PC-9 (cell line): ENCODE measurements at regions not wholly inside any gene's neighbourhood (a gene's known extent, or its start where the extent isn't known, plus 50 kb on each side); places are given as distances from the start of the nearest gene placed in this dataset.

Experiments
- BruUV-seq: library from RNA; stranded (reverse); fragments of 400-500 nt; replicated peaks from 2 replicates; lab custom pipeline; 2021; lab: Mats Ljungman, UMichigan
- CTCF ChIA-PET: fragments of 300-600 bp; sonication (Branson Sonifier 250); formaldehyde crosslinking; loops from one replicate; lab custom pipeline; 2022; ENCODE audit warnings: antibody characterized with exemption; lab: Charles Lee
- POLR2A ChIA-PET: fragments of 300-600 bp; sonication (Branson Sonifier 250); formaldehyde crosslinking; loops from one replicate; lab custom pipeline; 2022; ENCODE audit warnings: antibody characterized with exemption; ENCODE audit not compliant: unreplicated experiment; lab: Charles Lee
- DNase-seq, 2 experiments: peaks; one replicate each; pipeline versions ENCODE4 v3.0.0 to v3.0.0-alpha.2; 2015 to 2022; ENCODE audit warnings: mixed read lengths in 1 of 2
- H2AFZ ChIP-seq: fragments of 200-600 bp; sonication (generic); 2 replicates; pipeline ENCODE4 v1.8.1; 2017; ENCODE audit warnings: antibody characterized with exemption
- H3F3A ChIP-seq: fragments of 200-600 bp; sonication (generic); 2 replicates; pipeline ENCODE4 v1.8.1; 2017; ENCODE audit warnings: antibody characterized with exemption, mild to moderate bottlenecking, low read depth; ENCODE audit not compliant: insufficient read depth
- H3K27ac ChIP-seq: fragments of 200-600 bp; sonication (generic); 2 replicates; pipeline ENCODE4 v1.6.1; 2016; ENCODE audit warnings: mixed run types
- H3K27me3 ChIP-seq: fragments of 200-600 bp; sonication (generic); 2 replicates; pipeline ENCODE4 v1.6.1; 2016; ENCODE audit warnings: low read depth, mixed run types; ENCODE audit not compliant: insufficient read depth
- H3K36me3 ChIP-seq: fragments of 200-600 bp; sonication (generic); 2 replicates; pipeline ENCODE4 v1.6.1; 2016; ENCODE audit warnings: low read depth, mixed run types
- H3K4me1 ChIP-seq: fragments of 200-600 bp; sonication (generic); replicated peaks from 2 replicates; pipeline ENCODE4 v1.6.1; 2016; ENCODE audit warnings: mixed run types; ENCODE audit not compliant: insufficient read depth
- H3K4me2 ChIP-seq: fragments of 200-600 bp; sonication (generic); 2 replicates; pipeline ENCODE4 v1.6.1; 2017; ENCODE audit warnings: mixed run types
- H3K4me3 ChIP-seq: fragments of 200-600 bp; sonication (generic); 2 replicates; pipeline ENCODE4 v1.6.1; 2016; ENCODE audit warnings: mixed run types
- H3K79me2 ChIP-seq: fragments of 200-600 bp; sonication (generic); 2 replicates; pipeline ENCODE4 v1.6.1; 2017; ENCODE audit warnings: low read depth, mixed run types
- H3K9me2 ChIP-seq: fragments of 200-600 bp; sonication (generic); 2 replicates; pipeline ENCODE4 v1.8.1; 2017; ENCODE audit warnings: mild to moderate bottlenecking; ENCODE audit not compliant: insufficient read depth
- H3K9me3 ChIP-seq: fragments of 200-600 bp; sonication (generic); 2 replicates; pipeline ENCODE4 v1.8.1; 2016; ENCODE audit warnings: low read depth; ENCODE audit not compliant: insufficient read depth
- H4K20me1 ChIP-seq: fragments of 200-600 bp; sonication (generic); 2 replicates; pipeline ENCODE4 v1.8.1; 2017; ENCODE audit not compliant: insufficient read depth
- EZH2 ChIP-seq: fragments of 200-600 bp; sonication (generic); IDR thresholded peaks from 2 replicates; pipeline ENCODE4 v1.8.0; 2017; ENCODE audit warnings: antibody characterized with exemption, low read depth
- intact Hi-C: fragments of 100-400 bp; cut with micrococcal nuclease; formaldehyde crosslinking; loops from one replicate; pipeline ENCODE4 v1.10.0; 2022; ENCODE audit not compliant: unreplicated experiment
- TF ChIP-seq, protein P1 (sequence below): fragments of 200-600 bp; sonication (generic); conservative IDR thresholded peaks from 2 replicates; pipeline ENCODE4 v1.6.1; 2017; ENCODE audit warnings: mixed run types, antibody characterized with exemption, mild to moderate bottlenecking, moderate library complexity

- TF ChIP-seq, protein P1, sequence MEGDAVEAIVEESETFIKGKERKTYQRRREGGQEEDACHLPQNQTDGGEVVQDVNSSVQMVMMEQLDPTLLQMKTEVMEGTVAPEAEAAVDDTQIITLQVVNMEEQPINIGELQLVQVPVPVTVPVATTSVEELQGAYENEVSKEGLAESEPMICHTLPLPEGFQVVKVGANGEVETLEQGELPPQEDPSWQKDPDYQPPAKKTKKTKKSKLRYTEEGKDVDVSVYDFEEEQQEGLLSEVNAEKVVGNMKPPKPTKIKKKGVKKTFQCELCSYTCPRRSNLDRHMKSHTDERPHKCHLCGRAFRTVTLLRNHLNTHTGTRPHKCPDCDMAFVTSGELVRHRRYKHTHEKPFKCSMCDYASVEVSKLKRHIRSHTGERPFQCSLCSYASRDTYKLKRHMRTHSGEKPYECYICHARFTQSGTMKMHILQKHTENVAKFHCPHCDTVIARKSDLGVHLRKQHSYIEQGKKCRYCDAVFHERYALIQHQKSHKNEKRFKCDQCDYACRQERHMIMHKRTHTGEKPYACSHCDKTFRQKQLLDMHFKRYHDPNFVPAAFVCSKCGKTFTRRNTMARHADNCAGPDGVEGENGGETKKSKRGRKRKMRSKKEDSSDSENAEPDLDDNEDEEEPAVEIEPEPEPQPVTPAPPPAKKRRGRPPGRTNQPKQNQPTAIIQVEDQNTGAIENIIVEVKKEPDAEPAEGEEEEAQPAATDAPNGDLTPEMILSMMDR, result no peak
- TF ChIP-seq EZH2, result no peak
Measured at GRCh38 chr18:71045331-71046065, 756.7 kb downstream of the SOCS6 start.

GRCh38 chr18:71040161-71040560, 751.3 kb downstream of the SOCS6 start:
- Histone ChIP-seq H2AFZ (peak overlapping the region; percentile 62; the same call in 1 of the 2 replicates), H3K36me3 (no peaks in the 10 kb centered on the region), H3K27ac (no peak overlapping the region), H3F3A (peaks cover 14% of the 10 kb centered on the region; the same call in 1 of the 2 replicates), H3K79me2 (no peaks in the 10 kb centered on the region), H3K4me3 (no peak overlapping the region), H3K4me2 (no peak overlapping the region), H3K27me3 (no peaks in the 10 kb centered on the region), H3K9me3 (no peaks in the 10 kb centered on the region; the same call in 1 of the 2 replicates), H4K20me1 (no peaks in the 10 kb centered on the region), H3K4me1 (peaks cover 25% of the 10 kb centered on the region), H3K9me2 (no peaks in the 10 kb centered on the region)
- no peak for DNase-seq
- ChIA-PET POLR2A (no interaction called here), CTCF (no interaction called here)
- intact Hi-C loops, result no loop called here
- no TSS peak for BruUV-seq
- TF ChIP-seq, protein P1, result no peak
- TF ChIP-seq EZH2, result no peak

More at GRCh38 chr18:71045331-71046065, 756.7 kb downstream of the SOCS6 start:
- H3K9me3 ChIP-seq, result no peaks in the 10 kb centered on the region
- no peak overlapping the region for H3K4me3 ChIP-seq
- no peaks in the 10 kb centered on the region for H3K27me3 ChIP-seq
- H3K4me2 ChIP-seq, result no peak overlapping the region
- H3K9me2 ChIP-seq, result no peaks in the 10 kb centered on the region
- DNase-seq, result no peak
- BruUV-seq, result no TSS peak
- POLR2A ChIA-PET, result no interaction called here
- intact Hi-C loops, result no loop called here
- no peaks in the 10 kb centered on the region for H3K36me3 ChIP-seq
- H4K20me1 ChIP-seq, result no peaks in the 10 kb centered on the region
- peak overlapping the region; percentile 63 for H3K27ac ChIP-seq
- H2AFZ ChIP-seq, result no peak overlapping the region
- no peaks in the 10 kb centered on the region for H3F3A ChIP-seq
- peaks cover 9% of the 10 kb centered on the region; the same call in 1 of the 2 replicates for H3K4me1 ChIP-seq
- CTCF ChIA-PET, result no interaction called here
- H3K79me2 ChIP-seq, result no peaks in the 10 kb centered on the region

DNA sequence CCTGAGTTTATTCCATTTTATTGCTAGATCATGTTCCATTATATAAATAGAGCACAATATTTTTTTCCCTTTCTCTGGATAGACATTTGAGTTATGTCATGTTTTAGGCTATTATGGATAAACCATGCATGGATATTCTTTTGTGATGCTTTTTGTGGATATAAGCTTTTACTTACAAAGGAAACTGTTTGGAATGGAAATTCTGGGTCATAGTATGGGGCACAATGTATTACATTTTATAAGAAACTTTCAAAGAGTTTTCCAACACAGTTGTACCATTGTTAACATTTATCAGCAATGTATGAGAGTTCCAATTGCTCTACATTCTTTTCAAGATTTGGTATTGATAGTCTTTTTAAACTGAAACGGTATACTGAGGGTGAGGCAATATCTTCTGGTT, 749.4 kb downstream of the SOCS6 start:
- no peaks in the 10 kb centered on the region; the same call in 1 of the 2 replicates for H3K9me3 ChIP-seq
- H3K4me3 ChIP-seq, result no peak overlapping the region
- BruUV-seq, result no TSS peak
- no peaks in the 10 kb centered on the region for H3K79me2 ChIP-seq
- peaks cover 24% of the 10 kb centered on the region for H3K4me1 ChIP-seq
- TF ChIP-seq, protein P1, result no peak
- TF ChIP-seq EZH2, result no peak
- ChIA-PET CTCF (no interaction called here), POLR2A (interaction anchor here (0.6 kb wide), 1 partner anchor 570 kb away, joined by 8 read pairs; no protein-coding TSS in a partner anchor)
- H3F3A ChIP-seq, result peaks cover 14% of the 10 kb centered on the region; the same call in 1 of the 2 replicates
- H3K36me3 ChIP-seq, result no peaks in the 10 kb centered on the region
- no peaks in the 10 kb centered on the region for H3K27me3 ChIP-seq
- H3K4me2 ChIP-seq, result no peak overlapping the region
- no peak overlapping the region for H3K27ac ChIP-seq
- DNase-seq, result no peak
- no peaks in the 10 kb centered on the region for H4K20me1 ChIP-seq
- intact Hi-C loops, result no loop called here
- H3K9me2 ChIP-seq, result no peaks in the 10 kb centered on the region
- no peak overlapping the region for H2AFZ ChIP-seq
